A673 (cell line): ENCODE measurements at regions not wholly inside any gene's neighbourhood (a gene's known extent, or its start where the extent isn't known, plus 50 kb on each side); places are given as distances from the start of the nearest gene placed in this dataset.

ENCODE experiments used
- BruUV-seq: library from RNA; stranded (reverse); fragments of 400-500 nt; replicated peaks from 2 replicates; lab custom pipeline; 2021; lab: Mats Ljungman, UMichigan
- CTCF ChIA-PET: fragments of 300-600 bp; sonication (Branson Sonifier 250); formaldehyde crosslinking; loops from one replicate; lab custom pipeline; 2022; ENCODE audit warnings: antibody characterized with exemption; lab: Charles Lee
- POLR2A ChIA-PET: fragments of 300-600 bp; sonication (Branson Sonifier 250); formaldehyde crosslinking; loops from one replicate; lab custom pipeline; 2022; ENCODE audit warnings: antibody characterized with exemption; ENCODE audit not compliant: low non-redundant PET; lab: Charles Lee
- DNase-seq: peaks from one replicate; pipeline ENCODE4 v3.0.0-alpha.2; 2015; ENCODE audit warnings: low spot score
- H3K27ac ChIP-seq: fragments of 200-600 bp; sonication (generic); 2 replicates; pipeline ENCODE4 v1.5.1; 2016; ENCODE audit warnings: mixed run types, low read depth, mild to moderate bottlenecking, mixed read lengths, antibody characterized with exemption, low read length; ENCODE audit not compliant: poor library complexity, severe bottlenecking
- H3K27me3 ChIP-seq: fragments of 200-600 bp; sonication (generic); replicated peaks from 2 replicates; pipeline ENCODE4 v1.6.1; 2017; ENCODE audit warnings: mixed run types, low read depth, mild to moderate bottlenecking, mixed read lengths, antibody characterized with exemption, low read length; ENCODE audit not compliant: insufficient read depth, poor library complexity
- H3K36me3 ChIP-seq: fragments of 200-600 bp; sonication (generic); 2 replicates; pipeline ENCODE4 v1.6.1; 2016; ENCODE audit warnings: mixed run types, mild to moderate bottlenecking, mixed read lengths, antibody characterized with exemption, low read length; ENCODE audit not compliant: insufficient read depth, poor library complexity, severe bottlenecking
- H3K4me1 ChIP-seq: fragments of 200-600 bp; sonication (generic); 2 replicates; pipeline ENCODE4 v1.6.1; 2017; ENCODE audit warnings: mixed run types, mild to moderate bottlenecking, mixed read lengths, antibody characterized with exemption, low read length; ENCODE audit not compliant: insufficient read depth, poor library complexity, severe bottlenecking
- H3K4me3 ChIP-seq: fragments of 200-600 bp; sonication (generic); 2 replicates; pipeline ENCODE4 v1.5.1; 2016; ENCODE audit warnings: low read depth, mixed run types, mild to moderate bottlenecking, mixed read lengths, low read length; ENCODE audit not compliant: poor library complexity, severe bottlenecking
- H3K9me3 ChIP-seq: fragments of 200-600 bp; sonication (generic); 2 replicates; pipeline ENCODE4 v1.6.1; 2016; ENCODE audit warnings: mixed run types, low read depth, mild to moderate bottlenecking, mixed read lengths, antibody characterized with exemption, low read length; ENCODE audit not compliant: poor library complexity, severe bottlenecking
- CTCF ChIP-seq: fragments of 300-800, 200-600 bp; sonication (generic); conservative IDR thresholded peaks from 2 replicates; pipeline ENCODE4 v1.5.1; 2017; ENCODE audit warnings: low read depth, mild to moderate bottlenecking, antibody characterized with exemption, low read length, moderate library complexity, mixed read lengths
- EZH2 ChIP-seq: fragments of 200-600 bp; sonication (generic); IDR thresholded peaks from 2 replicates; pipeline ENCODE4 v1.6.1; 2017; ENCODE audit warnings: borderline replicate concordance, low read depth, mild to moderate bottlenecking, mixed read lengths, antibody characterized with exemption, low read length; ENCODE audit not compliant: poor library complexity, severe bottlenecking
- intact Hi-C: fragments of 100-400 bp; cut with micrococcal nuclease; formaldehyde crosslinking; loops from one replicate; pipeline ENCODE4 v1.10.0; 2022; ENCODE audit not compliant: unreplicated experiment

- H3K4me3 ChIP-seq, result no peak overlapping the region
- intact Hi-C loops, result no loop called here
- no peak overlapping the region for H3K27ac ChIP-seq
- CTCF ChIA-PET, result no interaction called here
- no peaks in the 10 kb centered on the region for H3K36me3 ChIP-seq
- no TSS peak for BruUV-seq
- no peak for DNase-seq
- no peaks in the 10 kb centered on the region for H3K27me3 ChIP-seq
- no peaks in the 10 kb centered on the region for H3K9me3 ChIP-seq
- H3K4me1 ChIP-seq, result peaks cover 13% of the 10 kb centered on the region
- TF ChIP-seq CTCF (no peak), EZH2 (no peak)
- POLR2A ChIA-PET, result no interaction called here
Observed at GRCh38 chr13:73962284-73962683, 171.9 kb downstream of the KLF12 start.

- CTCF ChIA-PET, result no interaction called here
- BruUV-seq, result no TSS peak
- Histone ChIP-seq H3K27me3 (no peaks in the 10 kb centered on the region), H3K27ac (no peak overlapping the region), H3K4me3 (no peak overlapping the region), H3K36me3 (no peaks in the 10 kb centered on the region), H3K9me3 (no peaks in the 10 kb centered on the region), H3K4me1 (peaks cover 10% of the 10 kb centered on the region)
- POLR2A ChIA-PET, result interaction anchor here (0.6 kb wide), 1 partner anchor 21 kb away, joined by 5 read pairs; no protein-coding TSS in a partner anchor
- no peak for DNase-seq
- intact Hi-C loops, result no loop called here
- TF ChIP-seq EZH2, result no peak
Observed at GRCh38 chr13:73961181-73961580, 173.0 kb downstream of the KLF12 start.

- no TSS peak for BruUV-seq
Observed at GRCh38 chr13:73960474-73960873, 173.7 kb downstream of the KLF12 start.

More at GRCh38 chr13:73960474-73960873, 173.7 kb downstream of the KLF12 start:
- Histone ChIP-seq H3K27ac (no peak overlapping the region), H3K36me3 (no peaks in the 10 kb centered on the region), H3K27me3 (no peaks in the 10 kb centered on the region), H3K4me3 (no peak overlapping the region), H3K4me1 (peaks cover 10% of the 10 kb centered on the region), H3K9me3 (no peaks in the 10 kb centered on the region)
- TF ChIP-seq CTCF (no peak), EZH2 (no peak)
- no peak for DNase-seq
- CTCF ChIA-PET, result no interaction called here
- POLR2A ChIA-PET, result interaction anchor here (0.6 kb wide), 1 partner anchor 22 kb away, joined by 3 read pairs; no protein-coding TSS in a partner anchor
- intact Hi-C loops, result no loop called here
